ENCODE measurements at regions not wholly inside any gene's neighbourhood (a gene's known extent, or its start where the extent isn't known, plus 50 kb on each side); places are given as distances from the start of the nearest gene placed in this dataset.

DNA sequence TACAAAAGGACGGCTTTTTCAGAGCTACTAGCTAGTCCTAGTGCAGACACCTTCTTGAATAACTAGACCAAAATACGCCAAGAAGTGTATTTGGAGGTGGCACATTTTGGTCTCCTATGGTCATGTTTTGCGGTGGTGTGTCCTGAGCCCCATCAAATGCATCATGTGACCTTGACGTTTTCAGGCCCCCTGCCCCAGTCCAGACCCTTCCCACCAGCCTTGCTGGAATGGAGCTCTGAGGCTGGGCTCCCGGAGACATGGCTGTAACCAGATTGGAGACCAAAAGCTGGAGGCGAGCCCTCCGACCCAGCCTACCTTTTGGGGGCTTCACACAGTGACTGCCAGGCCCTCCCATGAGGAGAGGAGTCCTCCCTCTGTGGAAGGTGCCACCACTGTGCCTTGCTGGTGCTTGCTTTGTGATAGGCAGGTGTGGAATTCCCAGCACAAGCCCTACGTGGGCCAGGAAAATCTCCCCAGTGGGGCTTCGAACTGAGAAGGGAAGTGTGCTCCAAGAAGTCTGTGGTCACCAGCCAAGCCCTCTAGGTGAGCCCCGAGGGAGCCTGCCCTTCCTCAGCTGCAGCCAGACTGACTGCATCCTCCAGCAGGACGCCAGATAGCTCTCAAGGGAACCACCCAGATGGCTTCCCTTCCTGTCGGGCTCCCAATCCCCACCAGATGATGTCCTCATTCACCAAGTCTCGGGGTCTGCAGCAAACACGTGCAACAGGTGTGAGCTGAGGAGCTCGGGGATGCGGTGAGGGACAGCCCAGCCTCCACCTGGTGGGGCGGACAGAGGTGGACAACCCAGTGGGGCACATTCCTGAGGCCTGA, 126.2 kb downstream of the ASB7 start:
- TF ChIP-seq REST (IDR thresholded peaks at IDR 0.05; ENCODE audit: low read depth, low read length), result no peak
- TF ChIP-seq EZH2 (IDR thresholded peaks at IDR 0.05; ENCODE audit: borderline replicate concordance, control insufficient read depth, low read depth, low read length), result no peak
- TF ChIP-seq POLR2AphosphoS5 (IDR thresholded peaks at IDR 0.05; ENCODE audit: low read length), result no peak
- no peak for TF ChIP-seq DPF2 (IDR thresholded peaks at IDR 0.05)
- no peak for TF ChIP-seq SMC3 (IDR thresholded peaks at IDR 0.05; ENCODE audit: borderline replicate concordance, low read length)
- TF ChIP-seq, protein P1, sequence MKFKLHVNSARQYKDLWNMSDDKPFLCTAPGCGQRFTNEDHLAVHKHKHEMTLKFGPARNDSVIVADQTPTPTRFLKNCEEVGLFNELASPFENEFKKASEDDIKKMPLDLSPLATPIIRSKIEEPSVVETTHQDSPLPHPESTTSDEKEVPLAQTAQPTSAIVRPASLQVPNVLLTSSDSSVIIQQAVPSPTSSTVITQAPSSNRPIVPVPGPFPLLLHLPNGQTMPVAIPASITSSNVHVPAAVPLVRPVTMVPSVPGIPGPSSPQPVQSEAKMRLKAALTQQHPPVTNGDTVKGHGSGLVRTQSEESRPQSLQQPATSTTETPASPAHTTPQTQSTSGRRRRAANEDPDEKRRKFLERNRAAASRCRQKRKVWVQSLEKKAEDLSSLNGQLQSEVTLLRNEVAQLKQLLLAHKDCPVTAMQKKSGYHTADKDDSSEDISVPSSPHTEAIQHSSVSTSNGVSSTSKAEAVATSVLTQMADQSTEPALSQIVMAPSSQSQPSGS (IDR thresholded peaks at IDR 0.05; ENCODE audit: low read length), result no peak
- TF ChIP-seq, protein P2, sequence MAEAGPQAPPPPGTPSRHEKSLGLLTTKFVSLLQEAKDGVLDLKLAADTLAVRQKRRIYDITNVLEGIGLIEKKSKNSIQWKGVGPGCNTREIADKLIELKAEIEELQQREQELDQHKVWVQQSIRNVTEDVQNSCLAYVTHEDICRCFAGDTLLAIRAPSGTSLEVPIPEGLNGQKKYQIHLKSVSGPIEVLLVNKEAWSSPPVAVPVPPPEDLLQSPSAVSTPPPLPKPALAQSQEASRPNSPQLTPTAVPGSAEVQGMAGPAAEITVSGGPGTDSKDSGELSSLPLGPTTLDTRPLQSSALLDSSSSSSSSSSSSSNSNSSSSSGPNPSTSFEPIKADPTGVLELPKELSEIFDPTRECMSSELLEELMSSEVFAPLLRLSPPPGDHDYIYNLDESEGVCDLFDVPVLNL (IDR thresholded peaks at IDR 0.05; ENCODE audit: low read depth, low read length), result no peak
- no peak for TF ChIP-seq SMAD1 (IDR thresholded peaks at IDR 0.05; ENCODE audit: low read depth, partially characterized antibody)
- TF ChIP-seq, protein P3, sequence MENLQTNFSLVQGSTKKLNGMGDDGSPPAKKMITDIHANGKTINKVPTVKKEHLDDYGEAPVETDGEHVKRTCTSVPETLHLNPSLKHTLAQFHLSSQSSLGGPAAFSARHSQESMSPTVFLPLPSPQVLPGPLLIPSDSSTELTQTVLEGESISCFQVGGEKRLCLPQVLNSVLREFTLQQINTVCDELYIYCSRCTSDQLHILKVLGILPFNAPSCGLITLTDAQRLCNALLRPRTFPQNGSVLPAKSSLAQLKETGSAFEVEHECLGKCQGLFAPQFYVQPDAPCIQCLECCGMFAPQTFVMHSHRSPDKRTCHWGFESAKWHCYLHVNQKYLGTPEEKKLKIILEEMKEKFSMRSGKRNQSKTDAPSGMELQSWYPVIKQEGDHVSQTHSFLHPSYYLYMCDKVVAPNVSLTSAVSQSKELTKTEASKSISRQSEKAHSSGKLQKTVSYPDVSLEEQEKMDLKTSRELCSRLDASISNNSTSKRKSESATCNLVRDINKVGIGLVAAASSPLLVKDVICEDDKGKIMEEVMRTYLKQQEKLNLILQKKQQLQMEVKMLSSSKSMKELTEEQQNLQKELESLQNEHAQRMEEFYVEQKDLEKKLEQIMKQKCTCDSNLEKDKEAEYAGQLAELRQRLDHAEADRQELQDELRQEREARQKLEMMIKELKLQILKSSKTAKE (IDR thresholded peaks at IDR 0.05; ENCODE audit: low read depth, poor library complexity, severe bottlenecking), result no peak
- TF ChIP-seq, protein P4, sequence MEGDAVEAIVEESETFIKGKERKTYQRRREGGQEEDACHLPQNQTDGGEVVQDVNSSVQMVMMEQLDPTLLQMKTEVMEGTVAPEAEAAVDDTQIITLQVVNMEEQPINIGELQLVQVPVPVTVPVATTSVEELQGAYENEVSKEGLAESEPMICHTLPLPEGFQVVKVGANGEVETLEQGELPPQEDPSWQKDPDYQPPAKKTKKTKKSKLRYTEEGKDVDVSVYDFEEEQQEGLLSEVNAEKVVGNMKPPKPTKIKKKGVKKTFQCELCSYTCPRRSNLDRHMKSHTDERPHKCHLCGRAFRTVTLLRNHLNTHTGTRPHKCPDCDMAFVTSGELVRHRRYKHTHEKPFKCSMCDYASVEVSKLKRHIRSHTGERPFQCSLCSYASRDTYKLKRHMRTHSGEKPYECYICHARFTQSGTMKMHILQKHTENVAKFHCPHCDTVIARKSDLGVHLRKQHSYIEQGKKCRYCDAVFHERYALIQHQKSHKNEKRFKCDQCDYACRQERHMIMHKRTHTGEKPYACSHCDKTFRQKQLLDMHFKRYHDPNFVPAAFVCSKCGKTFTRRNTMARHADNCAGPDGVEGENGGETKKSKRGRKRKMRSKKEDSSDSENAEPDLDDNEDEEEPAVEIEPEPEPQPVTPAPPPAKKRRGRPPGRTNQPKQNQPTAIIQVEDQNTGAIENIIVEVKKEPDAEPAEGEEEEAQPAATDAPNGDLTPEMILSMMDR (IDR thresholded peaks at IDR 0.05 in 2 of 3, conservative IDR thresholded peaks at IDR 0.05 in 1 of 3; ENCODE audit: control insufficient read depth in 2 of 3, extremely low read depth in 1 of 3, insufficient read depth in 1 of 3, low read depth in 3 of 3, low read length in 3 of 3), result no peak
- TF ChIP-seq NR2C1 (IDR thresholded peaks at IDR 0.05), result no peak
- no peak for TF ChIP-seq POLR2A (IDR thresholded peaks at IDR 0.05; ENCODE audit: low read depth, low read length)

All from GM12878 (cell line).